HL-60 (cell line): ENCODE measurements at regions not wholly inside any gene's neighbourhood (a gene's known extent, or its start where the extent isn't known, plus 50 kb on each side); places are given as distances from the start of the nearest gene placed in this dataset.

ENCODE experiments used
- CTCF ChIP-seq: IDR thresholded peaks from one replicate; pipeline ENCODE4 v1.5.1; 2011; ENCODE audit warnings: low read length, control low read depth, inconsistent platforms; ENCODE audit not compliant: insufficient read depth
- POLR2AphosphoS5 ChIP-seq: IDR thresholded peaks from 2 replicates; pipeline ENCODE4 v1.6.1; 2012; ENCODE audit warnings: low read depth

- TF ChIP-seq POLR2AphosphoS5 (no peak), CTCF (no peak)
These were observed 499.9 kb downstream of the UTRN start for GRCh38 chr6:144785056-144785455.
